IMR-90 (cell line): ENCODE measurements at regions not wholly inside any gene's neighbourhood (a gene's known extent, or its start where the extent isn't known, plus 50 kb on each side); places are given as distances from the start of the nearest gene placed in this dataset.

Experiments
- ATAC-seq: fragments of 200-7000 bp; cut with Tn5 transposase; 2 replicates; pipeline ENCODE4 v1.9.1; 2020; ENCODE audit warnings: low read depth, mild to moderate bottlenecking, moderate library complexity
- BruUV-seq: library from RNA; stranded (reverse); fragments of 400-500 nt; replicated peaks from 2 replicates; lab custom pipeline; 2021; lab: Mats Ljungman, UMichigan
- CTCF ChIA-PET: fragments of 300-600 bp; formaldehyde crosslinking; extraction: SDS; loops from one replicate; lab custom pipeline; 2021; ENCODE audit warnings: antibody characterized with exemption; lab: Yijun Ruan, JAX
- POLR2A ChIA-PET: fragments of 300-600 bp; sonication (Branson Sonifier 250); formaldehyde crosslinking; loops from one replicate; lab custom pipeline; 2022; ENCODE audit warnings: antibody characterized with exemption; ENCODE audit not compliant: unreplicated experiment; lab: Charles Lee
- DNase-seq: peaks from one replicate; pipeline ENCODE4 v3.0.0; 2013
- H2AFZ ChIP-seq: replicated peaks from 2 replicates; pipeline ENCODE3; 2013; ENCODE audit warnings: low read length, mild to moderate bottlenecking; ENCODE audit not compliant: poor library complexity
- H2AK5ac ChIP-seq: 2 replicates; pipeline ENCODE4 v1.6.1; 2013; ENCODE audit warnings: low read depth, low read length, inconsistent platforms
- H2AK9ac ChIP-seq: replicated peaks from 2 replicates; pipeline ENCODE3; 2013; ENCODE audit warnings: mild to moderate bottlenecking, low read depth, low read length, moderate library complexity; ENCODE audit not compliant: poor library complexity
- H2BK120ac ChIP-seq: 2 replicates; pipeline ENCODE4 v1.6.1; 2013; ENCODE audit warnings: low read depth, low read length, inconsistent platforms
- H2BK15ac ChIP-seq: 3 replicates; pipeline ENCODE4 v1.6.1; 2013; ENCODE audit warnings: low read depth, low read length, inconsistent platforms
- H2BK20ac ChIP-seq: 2 replicates; pipeline ENCODE4 v1.6.1; 2013; ENCODE audit warnings: low read depth, mild to moderate bottlenecking, inconsistent platforms, low read length, moderate library complexity
- H2BK5ac ChIP-seq: 2 replicates; pipeline ENCODE4 v1.6.1; 2013; ENCODE audit warnings: mild to moderate bottlenecking, low read depth, low read length, inconsistent platforms; ENCODE audit not compliant: poor library complexity, severe bottlenecking
- H3K14ac ChIP-seq: replicated peaks from 2 replicates; pipeline ENCODE4 v1.6.1; 2013; ENCODE audit warnings: low read depth, low read length, inconsistent platforms
- H3K18ac ChIP-seq: 2 replicates; pipeline ENCODE4 v1.6.1; 2013; ENCODE audit warnings: low read depth, low read length, control low read depth
- H3K23ac ChIP-seq: 2 replicates; pipeline ENCODE4 v1.6.1; 2013; ENCODE audit warnings: low read depth, low read length, inconsistent platforms
- H3K27ac ChIP-seq: 2 replicates; pipeline ENCODE4 v1.5.1; 2013; ENCODE audit warnings: mild to moderate bottlenecking, control low read depth, low read length; ENCODE audit not compliant: insufficient read depth
- H3K27me3 ChIP-seq: 2 replicates; pipeline ENCODE4 v1.6.1; 2013; ENCODE audit warnings: low read length; ENCODE audit not compliant: control insufficient read depth, insufficient read depth
- H3K36me3 ChIP-seq: 2 replicates; pipeline ENCODE4 v1.6.1; 2013; ENCODE audit warnings: low read length, mixed read lengths; ENCODE audit not compliant: control insufficient read depth, insufficient read depth
- H3K4ac ChIP-seq: 2 replicates; pipeline ENCODE4 v1.6.1; 2013; ENCODE audit warnings: low read depth, low read length, inconsistent platforms
- H3K4me1 ChIP-seq: 2 replicates; pipeline ENCODE4 v1.6.1; 2013; ENCODE audit warnings: low read length, mixed read lengths; ENCODE audit not compliant: control insufficient read depth, insufficient read depth
- H3K4me2 ChIP-seq: 2 replicates; pipeline ENCODE4 v1.6.1; 2013; ENCODE audit warnings: low read depth, mild to moderate bottlenecking, control low read depth, low read length, moderate library complexity
- H3K4me3 ChIP-seq: 2 replicates; pipeline ENCODE4 v1.5.1; 2013; ENCODE audit warnings: low read depth, mild to moderate bottlenecking, control low read depth, low read length, moderate library complexity; ENCODE audit not compliant: insufficient read depth
- H3K56ac ChIP-seq: 2 replicates; pipeline ENCODE4 v1.6.1; 2013; ENCODE audit warnings: low read length, inconsistent platforms; ENCODE audit not compliant: insufficient read depth; ENCODE audit errors: extremely low read depth
- H3K79me1 ChIP-seq, 2 experiments: 2 replicates each; pipeline ENCODE4 v1.6.1; 2013; ENCODE audit warnings: low read length in 2 of 2, inconsistent platforms in 1 of 2, low read depth in 1 of 2
- H3K9ac ChIP-seq: 2 replicates; pipeline ENCODE4 v1.6.1; 2013; ENCODE audit warnings: low read depth, low read length, control low read depth
- H3K9me1 ChIP-seq: 2 replicates; pipeline ENCODE4 v1.6.1; 2013; ENCODE audit warnings: low read length, inconsistent platforms; ENCODE audit not compliant: insufficient read depth
- H3K9me3 ChIP-seq: 2 replicates; pipeline ENCODE4 v1.6.1; 2013; ENCODE audit warnings: low read length; ENCODE audit not compliant: control insufficient read depth, insufficient read depth
- H4K20me1 ChIP-seq: 2 replicates; pipeline ENCODE4 v1.6.1; 2013; ENCODE audit warnings: low read length, inconsistent platforms; ENCODE audit not compliant: insufficient read depth
- H4K5ac ChIP-seq: 2 replicates; pipeline ENCODE4 v1.6.1; 2013; ENCODE audit warnings: mild to moderate bottlenecking, low read depth, low read length, control low read depth
- H4K8ac ChIP-seq, 2 experiments: 2 replicates each; pipeline ENCODE4 v1.6.1; 2013; ENCODE audit warnings: low read depth in 2 of 2, low read length in 2 of 2, control low read depth in 1 of 2, inconsistent platforms in 1 of 2
- H4K91ac ChIP-seq: 2 replicates; pipeline ENCODE4 v1.6.1; 2013; ENCODE audit warnings: low read depth, low read length, inconsistent platforms; ENCODE audit not compliant: insufficient read depth
- BHLHE40 ChIP-seq: fragments of 150-350 bp; IDR thresholded peaks from 2 replicates; pipeline ENCODE4 v1.6.1; 2016; ENCODE audit warnings: mild to moderate bottlenecking, low read depth, low read length
- CEBPB ChIP-seq: IDR thresholded peaks from 2 replicates; pipeline ENCODE4 v1.6.1; 2012; ENCODE audit warnings: low read depth, low read length, improper control_type of control experiment
- MAFK ChIP-seq: IDR thresholded peaks from 2 replicates; pipeline ENCODE4 v1.6.1; 2012; ENCODE audit warnings: low read depth, low read length, improper control_type of control experiment
- WGBS, 2 experiments: methylation state at CpG; one replicate each; pipeline versions ENCODE4 v1.1.5 to v1.1.7; 2013; ENCODE audit warnings: missing lambda C conversion rate in 2 of 2; ENCODE audit not compliant: insufficient read length in 1 of 2; ENCODE audit errors: extremely low coverage in 2 of 2; 5-methylcytosine and 5-hydroxymethylcytosine counted together
- dilution Hi-C: fragments of 300-500 bp; cut with HindIII; formaldehyde crosslinking; loops from one replicate; pipeline ENCODE4 v1.14.3; 2018; ENCODE audit warnings: low sequenced_read_pairs; ENCODE audit not compliant: unreplicated experiment
- in situ Hi-C: fragments of 300-500 bp; cut with MboI; formaldehyde crosslinking; loops from 3 replicates; pipeline ENCODE4 v1.14.3; 2019; ENCODE audit warnings: low sequenced_read_pairs, inconsistent platforms, mixed read lengths
- intact Hi-C: fragments of 100-400 bp; cut with micrococcal nuclease; formaldehyde crosslinking; loops from 2 replicates; pipeline ENCODE4 v1.10.0; 2022

GRCh38 chr13:44120043-44120442, 240.3 kb downstream of the LACC1 start:
- Histone ChIP-seq H3K4ac (no peak overlapping the region), H3K4me3 (no peak overlapping the region), H3K18ac (no peak overlapping the region), H3K27ac (no peak overlapping the region), H2BK15ac (no peak overlapping the region), H3K4me2 (no peak overlapping the region), H4K91ac (no peak overlapping the region), H3K79me1 (no peaks in the 10 kb centered on the region), H3K27me3 (no peaks in the 10 kb centered on the region), H3K9me1 (peaks cover 6% of the 10 kb centered on the region; the same call in 1 of the 2 replicates), H2BK20ac (no peak overlapping the region), H3K9me3 (peaks cover 4% of the 10 kb centered on the region), H3K23ac (no peak overlapping the region), H2BK5ac (no peak overlapping the region), H3K36me3 (no peaks in the 10 kb centered on the region), H3K56ac (no peak overlapping the region), H2AFZ (no peak overlapping the region), H3K9ac (no peak overlapping the region), H2BK120ac (no peak overlapping the region), H3K14ac (no peak overlapping the region), H4K5ac (no peak overlapping the region), H2AK5ac (no peak overlapping the region), H4K20me1 (no peaks in the 10 kb centered on the region), H3K4me1 (peaks cover 2% of the 10 kb centered on the region; the same call in 1 of the 2 replicates), H4K8ac (no peak overlapping the region), H2AK9ac (no peak overlapping the region)
- ATAC-seq (no peak), DNase-seq (no peak)
- in situ Hi-C loops (no loop called here), intact Hi-C loops (loop anchor here (5.0 kb wide), 1 partner anchor 317 kb away; no protein-coding TSS in a partner anchor), dilution Hi-C loops (no loop called here)
- TF ChIP-seq MAFK, result no peak
- no peak for TF ChIP-seq BHLHE40
- TF ChIP-seq CEBPB, result no peak
- POLR2A ChIA-PET, result no interaction called here
- BruUV-seq, result no TSS peak
- CTCF ChIA-PET, result no interaction called here
- no CpG with 5 or more reads among the region's 2 CpGs for WGBS, 2 experiments
